HG02981 (cell line): ENCODE measurements at regions not wholly inside any gene's neighbourhood (a gene's known extent, or its start where the extent isn't known, plus 50 kb on each side); places are given as distances from the start of the nearest gene placed in this dataset.
"Not testable (repeated sequence)": the region's sequence is repeated elsewhere in the genome, so short reads cannot be mapped to it uniquely, and the experiment has no call there.

Experiments used
- ATAC-seq: cut with Tn5 transposase; IDR thresholded peaks from one replicate; pipeline ENCODE4 v1.9.1; 2021; ENCODE audit warnings: mild to moderate bottlenecking, moderate library complexity; ENCODE audit not compliant: unreplicated experiment

DNA sequence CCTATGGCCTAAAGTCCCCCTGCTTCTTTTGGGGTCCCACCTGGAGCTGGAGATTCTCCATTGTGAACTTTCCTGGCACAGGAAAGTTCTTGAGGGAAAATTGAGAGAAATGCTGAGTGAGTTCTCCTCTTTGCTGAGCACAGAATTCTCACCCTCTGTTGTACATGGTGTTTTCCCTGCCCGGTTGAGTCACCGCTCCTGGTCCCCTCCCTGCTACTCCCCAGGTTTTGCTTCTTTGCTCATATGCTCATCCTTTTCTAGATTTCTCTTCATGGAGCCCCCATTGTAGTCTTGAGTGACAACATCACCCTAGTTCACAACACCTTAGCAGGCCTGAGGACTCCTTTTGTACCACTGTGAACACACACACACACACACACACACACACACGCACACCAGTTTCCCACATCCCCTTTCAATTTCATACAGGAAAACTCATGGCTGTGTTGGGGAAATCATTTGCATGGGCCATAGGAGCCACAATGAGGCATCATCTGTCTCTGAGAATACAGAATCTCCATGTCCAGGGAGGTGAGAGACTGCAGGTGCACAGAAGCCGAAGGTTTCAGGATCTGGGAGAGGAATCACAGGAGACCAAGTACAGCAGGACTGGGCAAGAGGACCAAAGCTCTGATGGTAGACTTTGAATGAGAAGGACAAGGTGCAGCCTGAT is 585.3 kb downstream of the GOLGA6L6 start:
- ATAC-seq = no peak

DNA sequence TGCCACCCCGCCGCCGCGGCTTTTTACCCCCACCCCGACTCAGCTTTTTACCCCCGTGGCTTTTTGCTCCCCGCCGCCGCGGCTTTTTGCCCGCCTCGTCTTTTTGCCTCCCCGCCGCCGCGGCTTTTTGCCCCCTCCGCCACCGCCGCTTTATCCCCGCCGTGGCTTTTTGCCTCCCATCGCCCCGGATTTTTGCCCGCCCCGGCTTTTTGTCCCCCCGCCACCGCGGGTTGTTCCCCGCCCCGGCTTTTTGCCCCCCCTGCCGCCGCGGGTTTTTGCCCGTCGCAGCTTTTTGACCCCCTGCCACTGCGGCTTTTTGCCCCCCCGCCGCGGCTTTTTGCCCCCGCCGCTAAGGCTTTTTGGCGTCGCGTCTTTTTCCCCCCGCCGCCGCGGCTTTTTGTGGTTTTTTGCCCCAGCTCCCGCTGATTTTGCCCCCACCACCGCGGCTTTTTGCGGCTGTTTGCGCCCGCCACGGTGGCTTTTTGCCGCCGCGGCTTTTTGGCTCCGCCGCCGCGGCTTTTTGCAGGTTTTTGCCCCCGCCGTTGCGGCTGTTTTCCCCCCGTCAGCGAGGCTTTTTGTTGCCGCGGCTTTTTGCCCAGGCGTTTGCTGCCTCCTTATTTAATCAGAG is 597.2 kb downstream of the GOLGA6L6 start:
- ATAC-seq = no peak

DNA sequence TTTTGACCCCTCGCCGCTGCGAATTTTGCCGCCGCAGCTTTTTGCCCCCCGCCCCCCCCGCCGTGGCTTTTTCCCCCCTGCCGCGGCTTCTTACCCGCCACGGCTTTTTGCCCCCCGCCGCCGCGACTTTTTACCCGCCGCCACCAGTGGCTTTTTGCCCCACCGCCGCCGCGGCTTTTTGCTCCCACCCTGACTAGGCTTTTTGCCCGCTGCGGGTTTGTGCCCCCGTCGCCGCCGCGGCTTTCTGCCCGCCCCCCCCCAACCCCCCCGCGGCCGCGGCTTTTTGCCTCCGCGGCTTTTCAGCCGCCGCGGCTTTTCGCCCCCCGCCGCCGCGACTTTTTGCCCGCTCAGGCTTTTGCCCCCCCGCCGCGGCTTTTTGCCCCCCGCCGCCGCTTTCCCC is 598.1 kb downstream of the GOLGA6L6 start:
- ATAC-seq = no peak

DNA sequence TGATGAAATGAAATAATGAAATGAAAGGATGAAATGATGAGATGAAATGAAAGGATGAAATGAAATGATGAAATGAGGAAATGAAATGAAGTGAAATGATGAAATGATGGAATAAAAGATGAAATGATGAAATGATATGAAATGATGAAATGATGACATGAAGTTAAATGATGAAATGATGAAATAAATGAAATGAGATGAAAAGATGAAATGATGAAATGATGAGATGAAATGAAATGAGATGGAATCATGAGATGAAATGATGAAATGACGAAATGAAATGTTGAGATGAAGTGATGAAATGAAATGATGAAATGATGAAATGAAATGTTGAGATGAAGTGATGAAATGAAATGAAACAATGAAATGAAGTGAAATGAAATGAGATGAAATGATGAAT is 638.3 kb downstream of the GOLGA6L6 start:
- not testable (repeated sequence) for ATAC-seq

DNA sequence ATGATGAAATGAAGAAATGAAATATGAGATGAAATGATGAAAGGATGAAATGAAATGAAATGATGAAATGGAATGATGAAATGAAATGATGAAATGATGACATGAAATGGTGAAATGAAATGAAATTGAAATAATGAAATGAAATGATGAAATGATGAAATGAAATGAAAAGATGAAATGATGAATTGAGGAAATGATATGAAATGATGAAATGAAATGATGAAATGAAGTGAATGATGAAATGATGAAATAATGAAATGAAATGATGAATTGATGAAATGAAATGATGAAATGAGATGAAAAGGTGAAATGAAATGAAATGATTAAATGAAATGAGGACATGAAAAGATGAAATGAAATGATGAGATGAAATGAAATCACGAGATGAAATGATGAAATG is 639.2 kb downstream of the GOLGA6L6 start:
- not testable (repeated sequence) for ATAC-seq

DNA sequence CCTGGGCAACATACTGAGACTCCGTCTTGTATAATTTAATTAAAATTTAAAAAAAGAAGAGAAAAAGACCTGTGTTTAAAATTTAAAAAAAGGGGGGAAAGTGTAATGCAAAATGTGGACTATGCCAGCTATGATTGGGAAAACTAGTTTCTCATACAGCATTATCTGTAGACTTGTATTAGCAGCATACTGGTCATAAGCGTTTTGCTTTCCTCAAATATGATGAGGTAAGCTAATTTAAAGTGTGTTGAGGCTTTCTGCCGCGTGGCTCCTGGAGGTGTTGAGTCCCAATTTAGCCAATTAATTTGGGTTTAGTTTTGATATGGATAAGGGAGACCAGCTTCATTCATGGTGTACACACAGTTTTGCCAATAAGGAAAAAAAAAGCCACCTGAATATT is 640.2 kb downstream of the GOLGA6L6 start:
- not testable (repeated sequence) for ATAC-seq

DNA sequence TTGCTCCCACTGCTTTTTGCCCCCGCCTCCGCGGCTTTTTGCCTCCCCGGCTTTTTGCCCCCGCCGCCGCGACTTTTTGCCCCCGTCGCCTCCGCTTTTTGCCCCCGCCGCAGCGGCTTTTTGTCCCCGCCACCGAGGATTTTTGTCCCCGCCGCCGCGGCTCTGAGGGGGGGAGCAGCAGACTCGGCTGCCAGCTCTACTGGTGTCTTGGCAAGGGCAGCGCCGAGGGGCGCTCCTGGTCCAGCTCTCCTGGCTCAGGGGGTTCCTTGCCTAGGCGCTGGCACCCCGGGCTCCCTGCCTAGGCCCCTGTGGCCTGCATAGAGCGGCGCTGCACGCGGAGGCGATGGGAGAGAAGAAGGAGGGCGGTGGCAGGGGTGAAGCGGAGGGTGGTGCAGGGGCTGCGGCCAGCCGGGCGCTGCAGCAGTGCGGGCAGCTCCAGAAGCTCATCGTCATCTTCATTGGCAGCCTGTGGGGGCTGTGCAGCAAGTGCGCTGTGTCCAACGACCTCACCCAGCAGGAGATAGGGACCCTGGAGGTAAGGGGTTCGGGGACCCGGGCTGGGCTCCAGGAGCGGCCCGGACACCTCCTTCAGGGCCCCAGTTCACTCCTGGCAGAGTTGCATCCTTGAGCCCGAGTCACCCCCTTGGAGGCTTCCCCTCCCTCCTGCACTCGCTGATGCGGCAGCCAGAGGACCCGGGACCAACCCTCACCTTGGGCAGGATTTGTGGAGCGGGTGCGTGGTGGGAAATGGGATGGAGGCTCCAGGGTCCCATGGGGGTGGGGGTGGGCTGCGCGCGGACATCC is 642.4 kb downstream of the GOLGA6L6 start:
- no peak for ATAC-seq

DNA sequence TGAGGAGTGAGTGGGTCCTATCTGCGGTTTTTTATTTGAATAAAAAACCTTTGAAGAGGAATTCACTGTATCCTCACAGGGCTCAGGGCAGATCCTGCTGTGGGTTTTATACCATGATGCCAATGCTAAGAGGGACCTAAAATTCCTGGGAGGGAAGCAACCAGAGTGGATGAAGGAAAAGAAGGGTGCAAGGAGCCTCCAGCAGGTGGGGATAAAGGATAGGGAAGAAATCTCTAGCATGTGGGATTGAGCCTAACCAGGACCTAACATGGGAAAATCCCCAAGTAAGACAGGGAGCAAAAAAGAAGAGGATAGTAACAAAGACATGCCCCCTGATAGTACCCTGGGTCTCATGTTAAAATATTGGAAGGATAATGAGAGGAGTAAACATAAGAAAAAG is 652.8 kb downstream of the GOLGA6L6 start:
- not testable (repeated sequence) for ATAC-seq

DNA sequence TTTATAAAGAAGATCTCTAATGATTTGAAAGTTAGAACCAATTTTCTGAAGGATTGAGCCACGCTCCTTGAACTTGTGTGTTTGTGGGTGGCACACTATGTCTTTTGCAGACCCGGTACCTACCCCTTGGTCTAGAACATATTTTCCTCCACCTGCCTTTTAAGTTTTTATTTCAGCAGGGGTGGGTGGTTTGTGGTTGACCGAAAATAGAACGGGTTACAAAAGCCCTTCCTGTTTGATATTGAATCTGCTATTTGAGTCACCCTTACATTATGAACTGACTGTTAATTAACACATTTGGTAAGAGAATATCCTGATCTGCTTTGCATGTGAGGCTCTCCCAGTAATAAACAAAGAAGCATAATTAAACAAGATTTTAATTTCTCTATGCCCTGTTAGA is 697.5 kb downstream of the GOLGA6L6 start:
- not testable (repeated sequence) for ATAC-seq
